Smooth muscle cell (in vitro differentiated cells): ENCODE measurements at regions not wholly inside any gene's neighbourhood (a gene's known extent, or its start where the extent isn't known, plus 50 kb on each side); places are given as distances from the start of the nearest gene placed in this dataset.

Experiments
- DNase-seq: peaks from one replicate; lab custom pipeline; 2025; ENCODE audit not compliant: unreplicated experiment; lab: John Stamatoyannopoulos, UW
- H2AFZ ChIP-seq: fragments of 200-600 bp; sonication (generic); 2 replicates; pipeline ENCODE4 v1.6.0; 2016; ENCODE audit warnings: antibody characterized with exemption, low read depth, mild to moderate bottlenecking
- H3F3A ChIP-seq: fragments of 200-600 bp; sonication (generic); 2 replicates; pipeline ENCODE4 v1.6.0; 2017; ENCODE audit warnings: antibody characterized with exemption, low read depth
- H3K27ac ChIP-seq: fragments of 200-600 bp; sonication (generic); 2 replicates; pipeline ENCODE4 v1.5.1; 2016; ENCODE audit warnings: low read depth, mild to moderate bottlenecking
- H3K27me3 ChIP-seq: fragments of 200-600 bp; sonication (generic); 2 replicates; pipeline ENCODE4 v1.6.1; 2016; ENCODE audit warnings: low read depth, mild to moderate bottlenecking
- H3K36me3 ChIP-seq: fragments of 200-600 bp; sonication (generic); 2 replicates; pipeline ENCODE4 v1.5.1; 2016; ENCODE audit warnings: low read depth
- H3K4me1 ChIP-seq: fragments of 200-600 bp; sonication (generic); 2 replicates; pipeline ENCODE4 v1.5.1; 2016; ENCODE audit warnings: low read depth
- H3K4me2 ChIP-seq: fragments of 200-600 bp; sonication (generic); 2 replicates; pipeline ENCODE4 v1.6.0; 2016; ENCODE audit warnings: mild to moderate bottlenecking
- H3K4me3 ChIP-seq: fragments of 200-600 bp; sonication (generic); 2 replicates; pipeline ENCODE4 v1.5.1; 2016; ENCODE audit warnings: mild to moderate bottlenecking
- H3K79me2 ChIP-seq: fragments of 200-600 bp; sonication (generic); 2 replicates; pipeline ENCODE4 v1.6.0; 2016; ENCODE audit warnings: low read depth, mild to moderate bottlenecking
- H3K9ac ChIP-seq: fragments of 200-600 bp; sonication (generic); 2 replicates; pipeline ENCODE4 v1.6.0; 2016; ENCODE audit warnings: low read depth
- H3K9me3 ChIP-seq: fragments of 200-600 bp; sonication (generic); replicated peaks from 2 replicates; pipeline ENCODE4 v1.5.1; 2016; ENCODE audit warnings: low read depth
- H4K20me1 ChIP-seq: fragments of 200-600 bp; sonication (generic); 2 replicates; pipeline ENCODE4 v1.6.0; 2016; ENCODE audit warnings: low read depth
- CTCF ChIP-seq: fragments of 200-600 bp; sonication (generic); IDR thresholded peaks from 2 replicates; pipeline ENCODE4 v1.5.1; 2017; ENCODE audit warnings: borderline replicate concordance, mild to moderate bottlenecking, antibody characterized with exemption; ENCODE audit not compliant: insufficient read depth, poor library complexity, severe bottlenecking
- WGBS: methylation state at CpG from one replicate; pipeline ENCODE4 v1.1.7; 2016; ENCODE audit warnings: low lambda C conversion rate; 5-methylcytosine and 5-hydroxymethylcytosine counted together

DNA sequence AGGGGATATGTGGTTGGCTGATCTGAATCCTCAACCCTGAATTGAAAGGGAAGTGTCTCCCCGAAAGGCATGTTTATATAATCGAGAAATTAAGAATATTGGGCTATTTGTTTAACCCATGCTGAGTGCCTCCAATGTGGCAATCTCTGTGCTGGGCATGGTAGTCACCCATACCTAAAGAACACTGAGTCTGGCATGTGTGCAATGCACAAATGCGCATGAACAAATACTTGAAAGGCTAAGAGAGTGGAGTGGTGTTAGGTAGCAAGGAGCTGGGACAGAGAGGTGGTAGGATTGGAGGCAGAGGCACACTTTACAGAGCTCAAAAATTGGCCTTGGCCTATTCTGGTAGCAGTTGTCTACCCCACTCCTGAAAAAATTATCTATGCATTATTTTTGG, 645.1 kb upstream of the FAM98A start:
- TF ChIP-seq CTCF, result no peak
- Histone ChIP-seq H3K4me3 (no peak overlapping the region), H4K20me1 (no peaks in the 10 kb centered on the region), H3K27ac (no peak overlapping the region), H3K9me3 (no peaks in the 10 kb centered on the region), H3K9ac (no peak overlapping the region), H3K79me2 (no peaks in the 10 kb centered on the region), H3K4me2 (no peak overlapping the region), H2AFZ (no peak overlapping the region), H3K27me3 (no peaks in the 10 kb centered on the region), H3K4me1 (no peaks in the 10 kb centered on the region), H3F3A (no peaks in the 10 kb centered on the region), H3K36me3 (no peaks in the 10 kb centered on the region)
- 89% methylated on average over 3 of the region's 3 CpGs for WGBS
- no peak for DNase-seq

DNA sequence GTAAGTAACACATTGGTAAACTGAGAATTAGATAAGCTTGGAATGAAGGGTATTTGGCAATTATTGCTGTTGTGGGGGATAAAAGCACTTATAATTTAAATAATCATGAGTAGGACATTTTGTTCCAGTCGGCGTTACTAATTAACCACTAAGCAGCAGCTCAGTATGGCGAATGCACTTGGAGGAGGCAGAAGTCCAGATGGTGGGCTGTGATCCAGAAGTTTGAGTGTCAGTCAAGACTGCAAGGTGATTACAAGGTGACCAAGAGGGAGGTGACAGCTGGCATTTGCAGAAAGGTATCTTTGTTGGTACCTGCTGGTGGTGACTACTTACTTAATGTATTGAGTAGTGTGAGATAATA, 643.6 kb upstream of the FAM98A start:
- WGBS, result 58% methylated on average over 3 of the region's 3 CpGs
- Histone ChIP-seq H3F3A (no peaks in the 10 kb centered on the region), H3K4me1 (no peaks in the 10 kb centered on the region), H3K4me3 (no peak overlapping the region), H3K27ac (no peak overlapping the region), H3K4me2 (no peak overlapping the region), H3K9ac (no peak overlapping the region), H3K9me3 (no peaks in the 10 kb centered on the region), H3K79me2 (no peaks in the 10 kb centered on the region), H3K27me3 (no peaks in the 10 kb centered on the region), H4K20me1 (no peaks in the 10 kb centered on the region), H3K36me3 (no peaks in the 10 kb centered on the region), H2AFZ (no peak overlapping the region)
- DNase-seq, result no peak
- TF ChIP-seq CTCF, result no peak

DNA sequence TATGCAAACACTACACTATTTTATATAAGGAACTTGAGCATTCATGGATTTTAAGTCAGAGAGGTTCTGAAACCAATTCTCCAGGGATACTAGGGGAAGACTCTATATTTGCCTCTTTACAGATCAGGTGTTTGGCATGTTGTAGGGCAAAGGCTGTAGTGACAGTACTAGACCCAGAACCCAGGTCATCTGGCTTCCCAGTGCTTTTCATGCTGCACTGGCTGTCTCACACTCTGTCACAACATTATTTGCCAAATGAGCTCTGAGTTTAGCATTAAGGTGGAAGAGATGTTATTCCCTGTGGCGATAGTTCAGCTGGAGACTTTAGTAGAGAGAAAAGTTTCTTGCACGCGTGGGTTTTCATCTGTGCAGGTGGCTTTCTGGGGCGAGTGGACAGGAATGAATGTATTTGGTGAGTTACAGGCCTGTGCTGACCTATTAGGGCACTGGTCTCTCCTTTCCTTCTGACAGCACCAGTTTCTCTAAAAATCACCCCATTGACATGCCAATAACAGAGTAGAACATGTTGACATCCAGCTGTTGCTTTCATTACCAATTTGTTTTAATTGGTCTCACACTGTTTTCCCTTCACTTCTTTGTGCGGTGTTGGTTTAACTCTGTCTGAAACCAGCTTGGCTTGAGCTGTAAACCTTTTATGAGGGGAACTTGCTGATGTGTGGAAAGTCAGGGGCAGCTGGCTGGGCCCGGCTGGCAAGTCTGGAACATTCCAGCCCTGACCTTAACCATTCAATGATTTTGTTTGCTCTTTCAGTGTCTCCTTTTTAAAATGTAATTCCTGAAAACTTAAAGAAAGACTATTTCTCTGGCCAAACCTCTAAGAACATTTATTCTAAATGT, 643.0 kb upstream of the FAM98A start:
- TF ChIP-seq CTCF, result no peak
- Histone ChIP-seq H3K9ac (no peak overlapping the region), H3K27ac (no peak overlapping the region), H3K4me2 (no peak overlapping the region), H4K20me1 (no peaks in the 10 kb centered on the region), H3K36me3 (no peaks in the 10 kb centered on the region), H3K79me2 (no peaks in the 10 kb centered on the region), H3K27me3 (no peaks in the 10 kb centered on the region), H3K4me1 (no peaks in the 10 kb centered on the region), H2AFZ (no peak overlapping the region), H3K9me3 (no peaks in the 10 kb centered on the region), H3K4me3 (no peak overlapping the region), H3F3A (no peaks in the 10 kb centered on the region)
- no peak for DNase-seq
- 70% methylated on average over 6 of the region's 6 CpGs for WGBS

GRCh38 chr2:34239511-34239910, 640.4 kb upstream of the FAM98A start:
- Histone ChIP-seq H3K4me2 (no peak overlapping the region), H3K4me3 (no peak overlapping the region), H3F3A (no peaks in the 10 kb centered on the region), H3K79me2 (no peaks in the 10 kb centered on the region), H4K20me1 (no peaks in the 10 kb centered on the region), H3K9ac (no peak overlapping the region), H3K36me3 (no peaks in the 10 kb centered on the region), H2AFZ (no peak overlapping the region), H3K27me3 (no peaks in the 10 kb centered on the region), H3K4me1 (no peaks in the 10 kb centered on the region), H3K27ac (no peak overlapping the region), H3K9me3 (no peaks in the 10 kb centered on the region)
- no peak for DNase-seq
- TF ChIP-seq CTCF, result no peak
- WGBS, result 74% methylated on average over 1 of the region's 1 CpG
